Fibroblast of villous mesenchyme (primary cell): ENCODE measurements at regions not wholly inside any gene's neighbourhood (a gene's known extent, or its start where the extent isn't known, plus 50 kb on each side); places are given as distances from the start of the nearest gene placed in this dataset.
A peak's percentile ranks its signal among the peaks of the same experiment; 100 is the strongest.

Source experiments
- DNase-seq: peaks from one replicate; pipeline ENCODE4 v3.0.0-alpha.2; 2010; ENCODE audit warnings: low read depth
- H3K4me3 ChIP-seq: 2 replicates; pipeline ENCODE4 v1.5.1; 2011; ENCODE audit warnings: low read depth, mild to moderate bottlenecking, low read length
- CTCF ChIP-seq: IDR thresholded peaks from 2 replicates; pipeline ENCODE4 v1.5.1; 2012; ENCODE audit warnings: low read depth, mild to moderate bottlenecking, low read length; ENCODE audit not compliant: insufficient read depth

- DNase-seq, result no peak
- no peak overlapping the region for H3K4me3 ChIP-seq
- TF ChIP-seq CTCF, result no peak
These were observed 243.0 kb upstream of the SPRED2 start for GRCh38 chr2:65675350-65675749.

GRCh38 chr2:65671670-65672242 lies 239.4 kb upstream of the SPRED2 start:
- no peak for TF ChIP-seq CTCF
- no peak overlapping the region for H3K4me3 ChIP-seq
- no peak for DNase-seq

- TF ChIP-seq CTCF, result no peak
- no peak for DNase-seq
- no peak overlapping the region for H3K4me3 ChIP-seq
These were observed 237.2 kb upstream of the SPRED2 start for GRCh38 chr2:65669574-65669973.

- H3K4me3 ChIP-seq, result no peak overlapping the region
- no peak for TF ChIP-seq CTCF
- no peak for DNase-seq
These were observed 236.3 kb upstream of the SPRED2 start for GRCh38 chr2:65668744-65669143.

GRCh38 chr2:65666156-65666725 lies 233.8 kb upstream of the SPRED2 start:
- peak; percentile 63 for DNase-seq
- no peak overlapping the region for H3K4me3 ChIP-seq
- no peak for TF ChIP-seq CTCF

- no peak overlapping the region for H3K4me3 ChIP-seq
- no peak for DNase-seq
- TF ChIP-seq CTCF, result no peak
These were observed 232.5 kb upstream of the SPRED2 start for GRCh38 chr2:65664931-65665330.
